ENCODE measurements at regions not wholly inside any gene's neighbourhood (a gene's known extent, or its start where the extent isn't known, plus 50 kb on each side); places are given as distances from the start of the nearest gene placed in this dataset.
"Not testable (repeated sequence)": the region's sequence is repeated elsewhere in the genome, so short reads cannot be mapped to it uniquely, and the experiment has no call there.

- not testable (repeated sequence) for TF ChIP-seq REST (IDR thresholded peaks at IDR 0.05); CTCF (IDR thresholded peaks at IDR 0.05; ENCODE audit: low read depth, low read length, missing input control); ATF3 (IDR thresholded peaks at IDR 0.05); RAD21 (IDR thresholded peaks at IDR 0.05); TAF1 (conservative IDR thresholded peaks at IDR 0.05); FOXA2 (IDR thresholded peaks at IDR 0.05); EGR1 (IDR thresholded peaks at IDR 0.05; ENCODE audit: low read depth in 2 of 2); GABPA (IDR thresholded peaks at IDR 0.05 in 1 of 2, conservative IDR thresholded peaks at IDR 0.05 in 1 of 2); HNF4A (conservative IDR thresholded peaks at IDR 0.05); SP1 (IDR thresholded peaks at IDR 0.05); NR2F2 (IDR thresholded peaks at IDR 0.05); HNF4G (IDR thresholded peaks at IDR 0.05); MAX (IDR thresholded peaks at IDR 0.05); YY1 (IDR thresholded peaks at IDR 0.05)
These were observed 205.8 kb downstream of the ALG10 start for GRCh38 chr12:34228046-34228445.
